Uterus (tissue), 2 donors: ENCODE measurements at regions not wholly inside any gene's neighbourhood (a gene's known extent, or its start where the extent isn't known, plus 50 kb on each side); places are given as distances from the start of the nearest gene placed in this dataset.

Experiments
- CTCF ChIP-seq, 4 experiments: fragments of 200-600 bp in 2 of 4; fragments of 450-650 bp in 2 of 4; sonication (generic) in 2 of 4; IDR thresholded peaks; one replicate each; pipeline ENCODE4 v1.5.1; 2016 to 2019; ENCODE audit warnings: antibody characterized with exemption in 4 of 4, mild to moderate bottlenecking in 2 of 4, moderate library complexity in 1 of 4
- POLR2A ChIP-seq, 2 donors: fragments of 450-650 bp; IDR thresholded peaks; one replicate each; pipeline ENCODE4 v1.6.1; 2016; ENCODE audit warnings: antibody characterized with exemption in 2 of 2, mild to moderate bottlenecking in 1 of 2, moderate library complexity in 1 of 2

- TF ChIP-seq CTCF (IDR thresholded peaks at IDR 0.05) (no peak), POLR2A (IDR thresholded peaks at IDR 0.05) (no peak)
These were observed 98.3 kb upstream of the MTHFD1L start for GRCh38 chr6:150767161-150767560.
